Spleen (tissue), 7 donors: ENCODE measurements at regions not wholly inside any gene's neighbourhood (a gene's known extent, or its start where the extent isn't known, plus 50 kb on each side); places are given as distances from the start of the nearest gene placed in this dataset.

Experiments used
- POLR2A ChIP-seq, 3 donors: fragments of 450-650 bp; IDR thresholded peaks; one replicate each; pipeline ENCODE4 v1.5.1; 2017; ENCODE audit warnings: antibody characterized with exemption in 3 of 3, mild to moderate bottlenecking in 1 of 3
- TF ChIP-seq, protein P1 (sequence below), 11 experiments: fragments of 200-600 bp in 7 of 11; fragments of 450-650 bp in 4 of 11; sonication (generic) in 4 of 11; IDR thresholded peaks in 8 of 11; conservative IDR thresholded peaks in 3 of 11; 1 replicate in 7 of 11; 2 replicates in 4 of 11; pipeline versions ENCODE4 v1.4.0 to v1.8.0; 2016 to 2021; ENCODE audit warnings: antibody characterized with exemption in 11 of 11, inconsistent platforms in 4 of 11, mild to moderate bottlenecking in 1 of 11
- donor health status: DM: no; HTN: no; CAD: no; lungs with moderate emphysema.
- donor health status: DM: no; HTN: no; CAD: no.
- donor health status: DM: no; HTN: no; CAD: no.

DNA sequence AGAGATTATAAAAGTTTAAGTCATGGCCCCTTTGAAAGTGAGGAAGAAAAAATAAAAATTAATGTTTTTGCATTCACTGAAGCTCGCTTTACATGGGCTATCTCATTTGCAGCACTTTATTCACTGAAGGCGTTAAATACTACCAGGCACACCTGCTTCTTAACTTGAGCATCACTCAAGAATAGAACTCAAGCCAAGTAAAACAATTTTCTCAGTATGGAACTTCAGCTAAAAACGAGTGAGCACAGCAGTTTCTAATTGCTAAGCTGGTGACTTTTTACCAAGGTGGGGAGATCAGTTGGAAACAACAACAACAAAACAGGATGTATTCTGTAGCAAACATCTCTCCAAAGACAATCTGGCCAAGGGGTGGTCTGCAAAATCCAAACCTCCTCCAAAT, 405.6 kb downstream of the RAB38 start:
- TF ChIP-seq, protein P1, sequence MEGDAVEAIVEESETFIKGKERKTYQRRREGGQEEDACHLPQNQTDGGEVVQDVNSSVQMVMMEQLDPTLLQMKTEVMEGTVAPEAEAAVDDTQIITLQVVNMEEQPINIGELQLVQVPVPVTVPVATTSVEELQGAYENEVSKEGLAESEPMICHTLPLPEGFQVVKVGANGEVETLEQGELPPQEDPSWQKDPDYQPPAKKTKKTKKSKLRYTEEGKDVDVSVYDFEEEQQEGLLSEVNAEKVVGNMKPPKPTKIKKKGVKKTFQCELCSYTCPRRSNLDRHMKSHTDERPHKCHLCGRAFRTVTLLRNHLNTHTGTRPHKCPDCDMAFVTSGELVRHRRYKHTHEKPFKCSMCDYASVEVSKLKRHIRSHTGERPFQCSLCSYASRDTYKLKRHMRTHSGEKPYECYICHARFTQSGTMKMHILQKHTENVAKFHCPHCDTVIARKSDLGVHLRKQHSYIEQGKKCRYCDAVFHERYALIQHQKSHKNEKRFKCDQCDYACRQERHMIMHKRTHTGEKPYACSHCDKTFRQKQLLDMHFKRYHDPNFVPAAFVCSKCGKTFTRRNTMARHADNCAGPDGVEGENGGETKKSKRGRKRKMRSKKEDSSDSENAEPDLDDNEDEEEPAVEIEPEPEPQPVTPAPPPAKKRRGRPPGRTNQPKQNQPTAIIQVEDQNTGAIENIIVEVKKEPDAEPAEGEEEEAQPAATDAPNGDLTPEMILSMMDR (IDR thresholded peaks at IDR 0.05 in 8 of 11, conservative IDR thresholded peaks at IDR 0.05 in 3 of 11) = no peak
- no peak for TF ChIP-seq POLR2A (IDR thresholded peaks at IDR 0.05)
